ENCODE measurements at regions not wholly inside any gene's neighbourhood (a gene's known extent, or its start where the extent isn't known, plus 50 kb on each side); places are given as distances from the start of the nearest gene placed in this dataset.

DNA sequence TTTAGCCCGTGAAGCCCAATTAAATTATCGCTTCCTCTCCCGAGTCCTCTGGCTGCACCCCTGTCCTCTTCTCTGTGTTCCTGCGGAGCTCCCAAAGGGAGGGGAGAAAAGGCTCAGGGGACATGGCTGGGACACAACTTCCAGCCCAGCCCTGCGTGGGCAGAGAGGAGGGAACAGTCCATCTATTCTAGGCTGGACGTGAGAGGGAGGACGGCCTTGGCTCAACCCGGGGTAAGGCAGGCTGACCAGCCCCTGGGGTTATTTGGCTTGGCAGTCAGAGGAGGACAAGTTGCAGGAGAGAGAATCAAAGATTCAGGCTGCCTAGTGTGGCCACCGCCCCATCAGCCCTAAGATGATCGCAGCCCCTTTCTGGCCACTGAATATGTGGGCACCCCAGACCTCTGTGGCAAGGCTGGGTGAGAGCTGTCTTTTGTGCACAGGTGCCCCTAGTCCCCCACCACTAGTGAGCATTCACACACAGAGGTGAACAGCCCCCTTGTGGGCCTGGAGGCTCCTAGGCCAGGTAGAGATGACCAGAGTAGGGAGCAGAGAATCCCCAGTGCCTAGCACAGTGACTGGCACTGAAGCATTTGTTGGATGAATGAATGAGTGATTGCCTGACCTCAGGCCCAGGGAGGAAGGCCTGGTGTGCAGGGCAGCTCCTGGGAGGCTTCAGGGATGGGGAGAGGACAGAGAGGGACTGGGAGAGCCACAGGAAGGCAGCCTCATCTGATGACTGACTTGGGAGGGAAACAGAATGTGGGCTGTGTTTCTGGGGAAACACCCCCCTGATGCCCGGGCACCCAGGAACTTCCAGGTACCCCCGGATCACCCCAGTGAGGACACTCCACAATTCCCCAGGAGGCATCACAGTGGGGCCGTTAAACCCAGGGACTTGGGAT, 133.9 kb downstream of the C9orf50 start:
- DNase-seq, result peak; percentile 64

DNA sequence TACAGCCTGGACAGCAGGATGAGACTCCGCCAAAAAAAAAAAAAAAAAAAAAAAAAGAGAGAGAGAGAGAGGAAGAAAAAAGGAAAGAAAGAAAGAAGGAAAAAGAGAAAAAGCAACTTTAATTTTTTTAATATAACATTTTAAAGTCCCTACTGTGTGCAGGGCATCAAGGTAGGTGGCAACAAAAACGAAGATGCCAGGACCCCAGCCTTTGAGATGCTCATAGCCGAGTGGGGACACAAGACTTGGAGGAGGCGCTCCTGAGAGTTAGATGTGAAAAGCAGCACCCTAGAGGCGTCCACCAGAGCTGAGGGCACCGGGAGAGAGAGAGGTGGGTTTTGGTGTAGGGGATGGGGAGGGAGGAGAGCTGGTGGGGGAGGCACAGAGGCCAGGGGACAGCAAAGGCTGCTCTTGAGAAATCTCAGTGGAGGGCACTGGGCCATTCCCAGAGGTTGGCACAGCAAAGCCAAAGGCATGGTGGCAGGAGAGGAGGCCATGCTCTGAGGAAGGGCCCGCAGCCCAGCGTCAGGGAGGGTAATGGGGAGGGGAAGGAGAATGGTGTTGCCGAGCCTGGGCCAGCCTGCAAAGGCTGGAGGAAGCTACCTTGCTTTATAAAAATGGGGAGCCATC, 135.6 kb downstream of the C9orf50 start:
- DNase-seq, result no peak

DNA sequence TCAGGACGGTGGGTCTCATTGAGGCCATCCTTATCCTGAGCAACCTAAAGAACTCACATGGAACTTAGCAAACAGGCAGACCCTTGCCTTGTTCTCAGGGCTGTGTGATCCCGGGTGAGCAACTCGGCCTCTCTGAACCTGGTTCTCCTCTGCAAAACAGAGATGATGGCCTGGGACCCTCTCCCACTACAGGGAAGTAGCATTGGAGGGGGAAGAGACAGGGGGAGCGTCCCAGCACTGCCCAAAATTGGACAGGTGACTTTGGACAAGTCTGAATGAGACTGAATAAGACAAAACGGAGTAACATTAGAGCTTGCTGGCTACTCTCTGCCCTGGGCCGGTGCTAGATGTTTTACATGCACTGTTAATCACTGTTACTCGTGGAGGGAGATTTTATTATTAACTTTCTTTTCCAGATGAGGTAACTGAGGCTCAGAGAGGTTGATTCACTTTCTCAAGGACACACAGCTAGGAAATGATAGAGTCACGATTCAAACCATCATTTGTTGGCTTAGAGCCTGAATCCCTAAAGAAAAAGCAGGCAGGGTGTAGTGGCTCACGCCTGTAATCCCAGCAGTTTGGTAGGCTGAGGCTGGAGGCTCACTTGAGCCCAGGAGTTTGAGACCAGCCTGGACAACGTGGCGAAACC, 136.4 kb downstream of the C9orf50 start:
- DNase-seq, result no peak

DNA sequence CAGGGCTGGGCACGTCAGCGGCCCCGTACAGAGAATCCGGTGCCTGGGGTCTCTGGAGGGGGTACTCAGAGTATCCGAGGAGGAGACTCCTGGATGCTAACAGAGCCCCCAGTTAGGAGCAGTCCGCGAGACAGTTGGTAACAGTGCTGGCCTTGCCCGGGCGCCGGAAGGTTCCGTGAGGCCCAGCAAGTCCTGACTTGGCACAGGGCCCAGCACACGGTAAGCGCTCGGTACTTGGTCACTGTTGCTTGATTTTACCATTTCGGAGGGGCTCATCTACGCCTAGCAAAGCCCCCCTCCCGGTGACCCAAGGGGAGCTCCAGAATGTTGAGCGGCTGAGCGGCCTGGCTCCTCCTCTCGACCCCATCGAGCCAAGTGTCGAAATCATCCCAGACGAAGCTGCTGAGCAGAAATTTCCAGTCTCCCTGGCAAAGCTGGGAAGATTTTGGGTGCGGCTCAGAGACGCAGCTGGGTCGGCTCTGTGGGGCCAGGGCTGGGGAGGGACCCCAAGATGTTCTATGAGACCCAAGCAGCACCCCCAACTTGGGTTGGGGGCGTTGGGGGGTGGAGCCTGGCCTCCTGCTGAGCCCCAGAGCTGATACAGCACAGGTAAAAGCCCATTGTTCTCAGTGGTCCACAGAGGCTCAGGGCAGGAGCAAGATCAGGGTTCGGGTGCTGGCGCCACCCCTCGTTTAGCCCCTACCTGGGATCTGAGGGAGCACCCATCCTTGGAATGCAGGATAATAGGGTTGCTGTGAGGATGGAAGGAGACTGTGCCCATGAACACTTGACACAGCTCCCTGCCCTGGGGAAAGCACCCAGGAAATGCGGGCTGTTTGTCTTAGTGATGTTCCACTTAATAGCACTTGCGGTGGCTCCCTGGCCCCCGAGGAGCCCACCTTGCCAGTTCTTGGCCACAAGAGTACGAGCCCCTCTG, 137.2 kb downstream of the C9orf50 start:
- peak; percentile 89 for DNase-seq

DNA sequence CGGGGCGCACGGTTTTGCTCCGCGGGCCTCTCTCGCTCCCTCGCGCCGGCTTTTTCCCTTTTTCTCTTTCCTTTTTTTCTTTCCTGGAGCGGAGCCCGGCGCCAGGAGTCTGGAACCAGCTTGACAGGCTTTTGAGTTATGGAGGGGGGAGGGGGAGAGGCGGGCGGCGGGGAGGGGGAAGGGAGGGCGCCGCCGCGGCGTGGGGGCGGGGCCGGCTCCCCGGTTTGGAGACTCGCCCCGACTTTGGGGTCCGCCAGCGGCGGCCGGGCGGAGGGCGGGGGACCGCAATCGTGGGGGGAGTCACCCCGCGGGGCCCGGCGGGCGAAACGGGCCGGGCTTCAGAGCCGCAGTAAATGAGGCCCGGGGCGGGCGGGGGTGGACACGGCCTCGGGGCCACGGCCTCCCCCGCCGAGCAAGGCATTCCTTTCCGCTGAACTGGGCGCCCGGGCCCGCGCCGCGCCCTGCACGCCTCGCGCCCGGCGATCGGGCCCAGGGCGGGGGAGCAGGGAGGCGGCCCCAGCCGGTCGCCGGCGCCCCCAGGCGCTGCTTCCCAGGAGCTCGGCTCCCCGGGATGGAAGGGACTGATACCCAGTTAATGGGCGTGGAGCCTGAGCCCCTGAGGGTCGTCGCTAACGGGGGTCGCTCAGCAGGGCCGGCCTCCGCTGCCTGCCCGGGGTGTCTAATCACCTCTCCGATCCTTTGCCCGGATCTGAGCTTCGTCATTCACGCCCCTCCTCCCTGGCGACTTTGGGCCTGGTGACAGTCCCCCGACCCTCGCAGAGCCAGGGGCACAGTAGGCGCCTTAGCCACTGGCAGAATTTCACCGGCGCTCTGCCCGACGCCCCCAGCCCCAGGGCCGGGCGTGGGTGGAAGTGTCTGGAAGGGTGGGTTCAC, 138.1 kb downstream of the C9orf50 start:
- DNase-seq, result peak; percentile 91

DNA sequence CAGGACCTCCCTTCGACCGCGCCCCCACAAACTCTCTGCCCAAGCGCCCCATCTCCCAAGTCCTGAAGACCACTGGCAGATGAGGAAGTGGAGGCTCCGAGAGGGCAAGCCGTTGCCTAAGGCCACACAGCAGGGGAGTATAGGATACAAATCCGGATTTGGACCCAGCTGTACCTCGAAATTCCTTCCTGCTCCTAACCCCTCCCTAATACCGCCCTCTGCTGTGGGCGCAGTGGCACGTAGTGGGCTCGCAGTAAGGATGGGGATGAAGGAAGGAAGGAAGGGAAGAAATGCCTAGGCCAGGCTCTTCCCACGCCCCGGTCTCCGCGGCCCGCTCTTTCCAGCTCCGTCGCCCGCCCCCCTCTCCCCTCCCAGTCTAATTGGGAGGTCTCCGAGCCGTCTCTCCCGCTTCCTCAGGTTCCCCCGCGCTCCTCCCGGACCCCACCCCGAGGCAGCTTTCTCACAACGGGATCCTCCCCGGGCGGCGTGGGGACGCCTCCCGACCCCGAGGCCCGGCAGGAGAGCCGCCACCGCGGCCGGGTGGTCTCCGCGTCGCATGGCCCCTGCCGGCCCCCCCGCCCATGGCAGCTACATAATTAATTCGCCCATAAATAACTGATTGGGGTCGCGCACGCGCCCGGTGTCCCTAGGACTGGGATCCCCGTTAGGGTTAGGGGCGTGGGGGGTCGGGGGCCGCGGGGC, 138.9 kb downstream of the C9orf50 start:
- DNase-seq, result peak; percentile 59

DNA sequence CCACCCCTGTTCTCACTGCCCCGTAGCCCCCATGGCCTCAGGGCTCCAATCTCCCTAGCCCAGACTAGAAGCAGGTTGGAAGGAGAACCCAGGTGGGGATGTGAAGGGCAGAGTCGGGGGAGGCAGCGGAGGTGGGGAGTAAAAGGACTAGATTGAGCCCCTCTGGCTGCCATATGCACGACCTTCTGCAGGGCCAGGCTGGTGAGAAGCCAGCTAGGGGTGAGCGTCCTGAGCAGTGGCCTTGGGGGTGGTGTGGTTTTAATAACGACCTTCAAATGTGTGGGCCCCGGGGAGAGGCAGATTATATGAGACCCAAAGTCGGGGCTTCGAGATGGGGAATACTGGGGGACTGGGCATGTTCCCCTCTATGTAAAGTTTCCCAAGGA, 139.5 kb downstream of the C9orf50 start:
- no peak for DNase-seq

DNA sequence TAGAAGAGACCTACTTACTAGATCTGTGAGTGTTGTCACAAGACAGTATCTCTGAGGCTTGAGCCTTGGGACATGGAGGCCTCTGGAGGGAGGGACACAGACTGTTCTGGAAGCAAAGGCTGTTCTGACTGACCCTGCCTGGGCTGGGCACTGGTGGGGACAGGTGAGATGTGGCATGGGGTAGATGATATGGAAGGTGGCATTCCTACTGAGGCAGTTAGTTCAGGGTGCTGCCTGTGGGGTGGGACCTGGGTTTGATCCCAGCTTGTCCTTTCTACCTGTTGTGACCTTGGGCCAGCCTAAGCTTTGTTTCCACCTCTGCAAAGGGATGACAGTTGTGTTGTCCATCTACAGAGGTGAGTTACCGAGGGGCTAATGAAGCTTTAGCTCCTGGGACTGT, 140.2 kb downstream of the C9orf50 start:
- no peak for DNase-seq

DNA sequence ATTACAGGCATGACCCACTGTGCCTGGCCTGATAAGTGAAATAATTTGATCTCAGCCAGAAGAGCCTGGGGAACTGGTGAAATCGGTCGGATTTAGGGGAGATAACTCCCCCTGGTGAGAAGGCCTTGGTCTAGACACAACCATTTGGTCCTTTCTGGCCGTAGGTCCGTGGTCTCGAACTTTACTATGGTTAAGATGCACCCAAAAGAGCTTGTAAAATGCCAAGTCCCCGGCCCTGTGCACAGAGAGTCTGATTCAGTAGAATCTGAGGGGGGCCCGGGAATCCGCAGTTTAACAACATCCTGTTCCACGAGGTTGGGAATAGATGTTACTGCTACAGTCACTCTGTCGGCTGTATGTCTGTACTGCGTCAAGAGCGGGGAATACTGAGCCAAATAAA, 140.7 kb downstream of the C9orf50 start:
- DNase-seq, result no peak

DNA sequence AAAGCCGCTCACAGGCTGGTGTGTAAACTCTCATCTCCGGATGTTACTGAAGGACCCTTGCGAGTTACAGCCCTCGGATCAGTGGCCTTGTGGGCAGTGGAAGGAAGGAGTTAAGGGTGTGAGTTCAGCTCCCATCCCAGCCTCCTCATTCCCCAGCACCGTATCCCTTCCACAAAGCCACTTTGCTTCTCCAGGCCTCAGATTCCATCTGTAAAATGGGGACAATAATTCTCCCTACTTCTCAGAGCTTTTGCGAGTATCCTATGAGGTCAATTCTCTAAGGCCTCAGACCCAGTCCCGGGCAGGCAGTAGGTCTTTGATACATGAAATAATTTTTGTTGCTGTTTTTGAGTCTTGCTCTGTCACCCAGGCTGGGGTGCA, 141.3 kb downstream of the C9orf50 start:
- DNase-seq, result no peak

DNA sequence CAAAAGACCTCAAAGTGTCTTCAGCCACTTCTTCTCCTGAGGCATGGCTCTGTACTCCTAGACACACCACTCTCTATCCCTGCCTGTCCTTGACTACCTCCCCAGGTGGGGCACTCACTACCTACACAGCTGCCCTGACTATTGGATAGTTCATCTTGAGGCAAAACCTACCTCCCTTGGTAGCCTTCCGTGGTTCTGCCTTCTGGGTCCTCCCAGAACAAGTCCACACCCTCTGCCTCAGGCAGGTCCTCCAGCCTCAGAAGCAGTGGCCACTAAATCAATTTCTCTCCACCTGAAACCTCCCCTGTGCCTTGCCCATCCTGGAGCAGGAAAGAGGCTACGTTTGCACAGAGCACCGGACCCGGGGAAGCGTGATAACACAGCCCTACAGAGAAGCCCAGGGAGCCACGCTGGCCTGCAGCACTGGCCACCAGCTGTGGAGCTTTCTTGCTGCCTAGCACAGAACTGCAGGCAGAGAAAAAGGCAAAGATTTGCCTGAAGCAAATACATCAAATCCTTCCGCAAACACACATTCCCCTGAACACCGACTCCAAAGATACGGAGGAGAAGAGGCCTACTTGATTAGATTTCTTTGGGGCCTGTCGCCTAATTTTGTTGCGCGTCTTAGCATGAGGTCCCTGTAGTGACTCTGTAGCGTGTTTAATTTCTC, 141.8 kb downstream of the C9orf50 start:
- DNase-seq, result no peak

DNA sequence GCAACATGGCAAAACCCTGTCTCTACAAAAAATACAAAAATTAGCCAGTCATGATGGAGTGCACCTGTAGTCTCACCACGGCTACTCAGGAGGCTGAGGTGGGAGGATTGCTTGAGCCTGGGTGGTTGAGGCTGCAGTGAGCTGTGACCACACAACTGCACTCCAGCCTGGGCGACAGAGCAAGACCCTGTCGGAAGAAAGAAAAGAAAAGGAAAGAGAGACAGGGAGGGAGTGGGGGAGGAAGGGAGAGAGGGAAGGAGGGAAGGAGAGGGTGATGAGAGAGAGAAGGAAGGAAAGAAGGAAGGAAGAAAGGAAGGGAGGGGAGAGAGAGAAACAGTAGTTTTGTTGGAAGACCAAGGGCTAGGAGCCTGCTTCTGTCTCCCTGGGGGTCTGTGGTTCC, 142.4 kb downstream of the C9orf50 start:
- no peak for DNase-seq

DNA sequence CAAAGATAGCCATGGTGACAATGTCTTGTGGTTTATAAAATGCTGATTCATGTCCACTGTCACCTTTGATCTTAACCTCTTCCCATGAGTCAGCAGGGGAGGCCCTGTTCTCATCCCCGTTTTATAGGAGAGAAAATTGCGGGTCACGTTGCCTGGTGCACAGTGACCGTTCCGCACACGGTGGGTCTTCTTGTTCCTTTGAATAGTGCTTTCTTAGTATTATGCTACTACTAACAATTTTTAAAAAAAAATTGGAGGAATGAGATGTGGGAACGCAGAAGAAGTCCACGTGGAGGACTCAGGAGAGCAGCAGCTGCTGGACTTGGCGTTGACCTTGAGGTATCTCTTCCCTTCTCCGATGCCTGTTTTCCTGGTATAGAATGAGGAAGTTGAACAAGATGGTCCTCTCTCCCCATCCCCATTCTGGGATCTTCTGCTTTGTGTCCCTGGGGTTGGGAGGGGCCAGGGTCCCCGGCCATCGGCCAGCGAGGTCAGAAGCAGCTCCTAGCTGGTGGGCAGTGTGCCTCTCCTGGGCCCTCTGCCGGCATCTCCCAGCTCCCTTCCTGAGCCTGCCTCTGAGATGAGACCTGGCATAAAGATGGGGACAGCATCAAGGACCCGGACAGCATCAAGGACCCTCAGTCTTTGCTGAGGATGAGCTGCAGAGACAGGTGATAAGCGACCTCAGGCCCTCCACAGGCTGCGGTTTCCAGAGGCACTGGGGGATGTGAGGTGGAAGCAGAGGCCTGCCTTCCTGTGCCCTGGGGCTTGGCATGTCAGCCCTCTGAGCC, 143.9 kb downstream of the C9orf50 start:
- DNase-seq, result no peak

DNA sequence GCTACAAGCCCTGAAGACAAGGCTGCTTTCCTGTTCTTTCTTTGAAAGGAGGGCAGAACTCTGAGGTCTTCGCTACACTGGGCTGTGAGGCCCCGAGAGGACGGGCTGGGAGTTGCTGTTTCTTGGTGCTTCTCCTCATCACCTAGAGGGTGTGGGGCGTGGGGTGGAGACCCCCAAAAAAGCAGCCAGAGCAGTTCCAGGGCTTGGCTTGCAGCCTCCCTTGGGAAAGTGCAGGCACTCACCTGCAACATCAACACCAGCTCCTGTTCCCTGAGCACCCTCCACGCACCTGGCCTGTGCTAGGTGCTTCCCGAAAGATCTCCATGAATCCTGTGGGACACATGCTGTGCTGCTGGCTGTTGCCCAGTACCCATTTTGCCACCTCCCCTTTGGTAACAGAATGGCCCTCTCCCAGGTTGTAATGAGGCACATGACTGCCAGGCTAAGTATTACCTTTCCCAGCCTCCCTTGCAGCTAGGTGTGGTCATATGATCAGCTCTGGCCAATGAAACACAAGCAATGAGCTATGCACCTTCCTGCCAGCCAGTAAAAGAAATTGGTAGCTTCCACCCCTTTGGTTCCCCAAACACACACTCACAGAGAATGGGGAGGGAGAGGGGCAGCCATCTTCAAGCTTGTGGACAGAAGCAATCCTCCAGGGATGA, 146.0 kb downstream of the C9orf50 start:
- no peak for DNase-seq

DNA sequence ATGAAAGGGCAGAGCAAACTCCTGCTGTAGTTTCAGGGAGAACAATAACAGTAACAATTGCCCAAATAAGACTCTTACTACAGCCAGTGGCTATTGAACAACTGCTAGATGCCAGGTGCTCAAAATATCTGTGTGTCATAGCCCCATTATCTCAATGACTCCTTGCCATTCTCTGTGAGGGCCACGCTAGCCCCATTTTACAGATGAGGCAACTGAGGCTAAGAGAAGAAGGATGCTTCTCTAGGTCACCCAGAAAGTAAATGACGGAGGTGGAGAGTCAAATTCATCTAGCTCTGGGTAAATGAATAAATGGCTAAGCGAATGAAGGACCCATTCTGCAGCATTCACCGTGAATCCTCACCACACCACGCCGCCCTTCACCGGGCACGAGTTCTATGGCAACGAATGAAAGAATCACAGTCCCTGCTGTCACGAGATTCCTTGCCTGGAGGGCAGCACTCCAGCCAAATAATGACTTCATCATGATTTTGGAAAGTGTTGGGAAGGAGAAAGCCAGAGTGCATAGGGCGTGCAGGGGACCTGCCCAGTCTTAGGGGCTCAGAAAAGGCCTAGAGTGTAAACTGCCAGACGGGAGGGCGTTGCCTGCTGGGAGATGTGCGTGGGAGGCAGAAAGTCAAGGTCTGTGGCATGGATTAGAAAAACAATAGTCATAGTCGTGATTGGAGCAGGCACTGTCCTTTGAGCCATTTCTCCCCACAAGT, 147.2 kb downstream of the C9orf50 start:
- no peak for DNase-seq

DNA sequence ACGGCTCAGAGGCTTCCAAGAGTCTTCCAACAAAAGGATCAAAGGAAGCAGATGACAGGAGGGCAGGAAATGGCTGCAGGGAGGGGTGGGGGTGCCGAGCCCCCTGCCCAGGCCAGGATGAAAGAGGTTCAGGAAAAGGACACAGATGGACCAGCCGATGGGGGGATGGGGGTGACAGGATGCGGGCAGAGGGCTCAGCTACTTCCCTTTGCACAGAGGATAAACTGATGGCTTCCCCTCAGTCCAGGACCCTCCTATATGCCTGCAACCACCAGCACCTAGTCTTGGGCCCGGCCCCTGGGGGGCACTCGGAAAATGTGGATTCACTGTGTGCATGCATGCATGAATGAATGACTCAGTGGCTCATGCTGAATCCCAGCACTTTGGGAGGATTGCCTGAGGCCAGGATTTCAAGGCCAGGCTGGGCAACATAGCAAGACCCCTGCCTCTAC, 148.2 kb downstream of the C9orf50 start:
- DNase-seq, result no peak

DNA sequence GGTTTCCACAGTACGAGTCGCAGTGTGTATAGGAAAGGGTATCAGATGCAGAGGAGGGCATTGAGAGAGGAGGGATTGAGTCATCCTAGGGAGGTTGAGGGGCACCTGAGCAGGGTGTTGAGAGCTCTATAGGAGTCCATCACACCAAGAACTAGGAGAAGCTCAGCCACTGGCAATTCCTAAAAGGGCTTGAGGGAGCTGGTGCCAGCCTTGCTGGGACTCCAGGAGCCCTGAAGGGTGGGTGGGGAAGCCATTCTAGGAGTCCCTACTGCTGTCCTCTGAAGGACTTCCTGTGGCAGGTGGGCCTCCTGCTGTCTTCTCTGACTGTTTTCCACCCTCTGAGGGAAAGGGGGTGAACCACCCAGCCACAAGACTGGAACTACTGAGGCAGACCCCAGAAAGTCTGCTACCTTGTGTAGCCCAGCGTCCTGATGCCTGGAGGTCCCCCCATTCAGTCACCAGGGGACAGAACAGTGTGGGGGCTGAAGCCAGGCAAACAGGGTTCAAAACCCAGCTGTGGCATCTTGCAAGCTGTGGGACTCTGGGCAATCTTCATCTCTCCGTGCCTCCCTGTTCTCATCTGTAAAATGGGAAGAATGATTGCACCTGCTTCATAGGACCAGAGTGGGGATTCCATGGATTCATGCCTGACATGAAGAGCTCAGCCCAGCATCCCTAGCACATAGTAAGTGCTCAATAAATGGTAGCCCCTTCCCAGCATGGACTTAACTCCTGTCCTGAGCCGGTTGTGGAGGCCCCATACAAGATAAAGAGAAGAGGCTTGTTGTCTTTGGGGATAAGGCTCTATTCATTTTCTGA, 149.5 kb downstream of the C9orf50 start:
- DNase-seq, result no peak

DNA sequence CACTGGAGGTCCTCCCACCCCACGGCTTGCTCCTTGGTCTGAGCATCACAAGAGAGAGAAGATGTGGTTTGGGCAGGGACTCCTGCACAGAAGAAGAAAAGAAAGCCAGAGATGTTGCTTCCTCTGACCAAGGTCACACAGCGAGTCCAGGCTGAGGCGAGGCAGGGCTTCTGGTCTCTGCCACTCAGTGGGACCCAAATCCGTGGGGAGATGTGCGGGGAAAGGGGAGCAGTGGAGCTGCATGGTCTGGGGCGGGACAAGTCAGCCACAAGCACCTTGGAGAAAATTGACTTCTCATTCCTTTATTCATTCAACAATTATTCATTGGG, 150.9 kb downstream of the C9orf50 start:
- DNase-seq, result no peak

Measured in NCI-H226 (cell line).